GM13977 (cell line): ENCODE measurements at regions not wholly inside any gene's neighbourhood (a gene's known extent, or its start where the extent isn't known, plus 50 kb on each side); places are given as distances from the start of the nearest gene placed in this dataset.

Experiments
- DNase-seq: peaks from one replicate; pipeline ENCODE4 v3.0.0; 2012; ENCODE audit warnings: low spot score
- CTCF ChIP-seq: IDR thresholded peaks from 2 replicates; pipeline ENCODE4 v1.5.1; 2012; ENCODE audit warnings: mild to moderate bottlenecking, control low read depth; ENCODE audit not compliant: insufficient read depth; ENCODE audit errors: extremely low read depth, missing control alignments
- in situ Hi-C: fragments of 300-500 bp; cut with MboI; formaldehyde crosslinking; loops from one replicate; pipeline ENCODE4 v1.12.0; 2022; ENCODE audit warnings: low sequenced_read_pairs, low pct_unique_long_range_greater_than_20kb, mixed read lengths, inconsistent platforms; ENCODE audit not compliant: unreplicated experiment

GRCh38 chr21:29396951-29397455 is 98.3 kb downstream of the BACH1 start:
- no peak for DNase-seq
- in situ Hi-C loops: no loop called here
- no peak for TF ChIP-seq CTCF

- DNase-seq: no peak
- TF ChIP-seq CTCF: no peak
- in situ Hi-C loops: no loop called here
Observed at GRCh38 chr21:29403301-29403700, 104.6 kb downstream of the BACH1 start.

- in situ Hi-C loops: no loop called here
- DNase-seq: no peak
- no peak for TF ChIP-seq CTCF
Observed at GRCh38 chr21:29403922-29404538, 105.3 kb downstream of the BACH1 start.

DNA sequence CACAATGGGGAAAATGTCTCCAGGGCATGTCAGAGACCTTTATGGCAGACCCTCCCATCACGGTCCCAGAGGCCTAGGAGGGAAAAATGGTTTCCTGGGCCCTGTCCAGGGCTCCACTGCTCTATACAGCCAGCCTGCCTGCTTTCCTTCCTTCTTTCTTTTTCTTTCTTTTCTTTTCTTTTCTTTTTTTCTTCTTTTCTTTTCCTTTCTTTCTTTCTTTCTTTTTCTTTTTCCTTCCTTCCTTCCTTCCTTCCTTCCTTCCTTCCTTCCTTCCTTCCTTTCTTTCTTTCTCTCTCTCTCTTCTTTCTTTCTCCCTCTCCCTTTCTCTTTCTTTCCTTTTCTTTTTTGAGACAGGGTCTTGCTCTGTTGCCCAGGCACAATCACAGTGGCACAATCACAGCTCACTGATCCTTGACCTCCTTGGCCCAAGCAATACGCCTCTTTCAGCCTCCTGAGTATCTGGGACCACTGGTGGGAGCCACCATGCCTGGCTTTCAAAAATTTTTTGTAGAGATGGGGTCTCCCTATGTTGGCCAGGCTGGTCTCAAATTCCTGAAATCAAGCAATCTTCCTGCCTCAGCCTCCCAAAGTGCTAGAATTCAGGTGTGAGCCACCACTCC is 106.9 kb downstream of the BACH1 start:
- TF ChIP-seq CTCF: no peak
- in situ Hi-C loops: no loop called here
- DNase-seq: no peak

- in situ Hi-C loops: no loop called here
- no peak for TF ChIP-seq CTCF
- no peak for DNase-seq
Observed at GRCh38 chr21:29406385-29406784, 107.7 kb downstream of the BACH1 start.

DNA sequence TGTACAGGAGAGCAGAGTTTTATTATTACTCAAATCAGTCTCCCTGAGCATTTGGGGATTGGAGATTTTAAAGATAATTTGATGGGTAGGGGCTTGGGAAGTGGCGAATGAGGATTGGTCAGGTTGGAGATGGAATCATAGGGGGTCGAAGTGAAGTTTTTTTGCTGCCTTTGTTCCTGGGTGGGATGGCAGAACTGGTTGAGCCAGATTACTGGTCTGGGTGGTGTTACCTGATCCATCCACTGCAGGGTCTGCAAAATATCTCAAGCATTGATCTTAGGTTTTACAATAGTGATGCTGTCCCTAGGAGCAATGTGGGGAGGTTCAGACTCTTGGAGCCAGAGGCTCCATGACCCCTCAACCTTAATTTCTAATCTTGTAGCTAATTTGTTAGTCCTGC is 108.8 kb downstream of the BACH1 start:
- no peak for TF ChIP-seq CTCF
- in situ Hi-C loops: no loop called here
- DNase-seq: no peak
